ENCODE measurements at regions not wholly inside any gene's neighbourhood (a gene's known extent, or its start where the extent isn't known, plus 50 kb on each side); places are given as distances from the start of the nearest gene placed in this dataset.

GRCh38 chr9:8262625-8263622 is 463.3 kb upstream of the DMAC1 start:
- TF ChIP-seq CTCF (IDR thresholded peaks at IDR 0.05; ENCODE audit: low read length, missing control alignments): no peak
- no peak for DNase-seq (ENCODE audit: low read depth)
- H3K4me3 ChIP-seq (replicated peaks; ENCODE audit: low read depth, low read length): no peak overlapping the region

- no peak for DNase-seq (ENCODE audit: low read depth)
- TF ChIP-seq CTCF (IDR thresholded peaks at IDR 0.05; ENCODE audit: low read length, missing control alignments): no peak
- H3K4me3 ChIP-seq (replicated peaks; ENCODE audit: low read depth, low read length): no peak overlapping the region
These were observed 462.2 kb upstream of the DMAC1 start for GRCh38 chr9:8261737-8262136.

- H3K4me3 ChIP-seq (replicated peaks; ENCODE audit: low read depth, low read length): no peak overlapping the region
- TF ChIP-seq CTCF (IDR thresholded peaks at IDR 0.05; ENCODE audit: low read length, missing control alignments): no peak
- DNase-seq (ENCODE audit: low read depth): no peak
These were observed 459.4 kb upstream of the DMAC1 start for GRCh38 chr9:8259028-8259427.

GRCh38 chr9:8256880-8257279 is 457.3 kb upstream of the DMAC1 start:
- no peak for TF ChIP-seq CTCF (IDR thresholded peaks at IDR 0.05; ENCODE audit: low read length, missing control alignments)
- DNase-seq (ENCODE audit: low read depth): no peak
- no peak overlapping the region for H3K4me3 ChIP-seq (replicated peaks; ENCODE audit: low read depth, low read length)

- no peak for TF ChIP-seq CTCF (IDR thresholded peaks at IDR 0.05; ENCODE audit: low read length, missing control alignments)
- H3K4me3 ChIP-seq (replicated peaks; ENCODE audit: low read depth, low read length): no peak overlapping the region
- no peak for DNase-seq (ENCODE audit: low read depth)
These were observed 456.3 kb upstream of the DMAC1 start for GRCh38 chr9:8255850-8256249.

- TF ChIP-seq CTCF (IDR thresholded peaks at IDR 0.05; ENCODE audit: low read length, missing control alignments): no peak
- H3K4me3 ChIP-seq (replicated peaks; ENCODE audit: low read depth, low read length): no peak overlapping the region
- peak; percentile 3 for DNase-seq (ENCODE audit: low read depth)
These were observed 455.0 kb upstream of the DMAC1 start for GRCh38 chr9:8254541-8254940.
